ENCODE measurements at regions not wholly inside any gene's neighbourhood (a gene's known extent, or its start where the extent isn't known, plus 50 kb on each side); places are given as distances from the start of the nearest gene placed in this dataset.

DNA sequence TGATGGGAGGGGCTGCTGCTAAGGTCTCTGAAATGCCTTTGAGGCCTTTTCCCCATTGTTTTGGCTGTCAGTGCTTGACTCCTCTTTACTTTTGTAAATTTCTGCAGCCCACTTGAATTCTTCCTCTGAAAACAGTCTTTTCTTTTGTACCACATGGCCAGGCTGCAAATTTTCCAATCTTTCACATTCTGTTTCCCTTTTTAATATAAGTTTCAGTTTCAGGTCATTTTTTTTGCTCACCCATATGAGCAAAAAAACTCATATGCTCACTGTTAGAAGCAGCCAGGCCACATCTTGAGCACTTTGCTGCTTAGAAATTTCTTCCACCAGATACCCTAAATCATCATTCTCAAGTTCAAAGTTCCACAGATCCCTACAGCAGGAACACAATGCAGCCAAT, 234.6 kb upstream of the ADRA1B start (continued):
- TF ChIP-seq, protein P1, sequence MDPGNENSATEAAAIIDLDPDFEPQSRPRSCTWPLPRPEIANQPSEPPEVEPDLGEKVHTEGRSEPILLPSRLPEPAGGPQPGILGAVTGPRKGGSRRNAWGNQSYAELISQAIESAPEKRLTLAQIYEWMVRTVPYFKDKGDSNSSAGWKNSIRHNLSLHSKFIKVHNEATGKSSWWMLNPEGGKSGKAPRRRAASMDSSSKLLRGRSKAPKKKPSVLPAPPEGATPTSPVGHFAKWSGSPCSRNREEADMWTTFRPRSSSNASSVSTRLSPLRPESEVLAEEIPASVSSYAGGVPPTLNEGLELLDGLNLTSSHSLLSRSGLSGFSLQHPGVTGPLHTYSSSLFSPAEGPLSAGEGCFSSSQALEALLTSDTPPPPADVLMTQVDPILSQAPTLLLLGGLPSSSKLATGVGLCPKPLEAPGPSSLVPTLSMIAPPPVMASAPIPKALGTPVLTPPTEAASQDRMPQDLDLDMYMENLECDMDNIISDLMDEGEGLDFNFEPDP (CRISPR knock-in tag; IDR thresholded peaks at IDR 0.05) = no peak
- TF ChIP-seq XRCC5 (IDR thresholded peaks at IDR 0.05; ENCODE audit: low read depth, low read length) (no peak), ELF1 (tag; IDR thresholded peaks at IDR 0.05) (no peak), ZNF23 (CRISPR knock-in tag; IDR thresholded peaks at IDR 0.05) (no peak), CAMTA2 (CRISPR knock-in tag; conservative IDR thresholded peaks at IDR 0.05) (no peak), EWSR1 (IDR thresholded peaks at IDR 0.05; ENCODE audit: borderline replicate concordance, low read depth, partially characterized antibody) (no peak), KDM4B (IDR thresholded peaks at IDR 0.05; ENCODE audit: borderline replicate concordance in 2 of 2, low read depth in 1 of 2) (no peak)

DNA sequence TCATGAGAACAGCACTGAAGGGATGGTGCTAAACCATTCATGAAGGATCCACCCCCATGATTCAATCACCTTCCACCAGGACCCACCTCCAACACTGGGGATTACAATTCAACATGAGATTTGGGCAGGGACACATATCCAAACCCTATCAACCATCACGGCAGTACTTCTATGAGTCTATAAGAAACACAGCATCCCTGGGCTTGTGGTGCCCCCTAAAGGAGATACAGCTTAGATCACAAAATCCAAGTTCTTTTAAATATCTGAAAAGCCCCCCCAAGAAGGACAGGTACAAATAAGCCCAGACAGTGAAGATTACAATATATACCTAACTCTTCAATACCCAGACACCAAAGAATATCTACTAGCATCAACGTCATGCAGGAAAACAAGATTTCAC, 233.7 kb upstream of the ADRA1B start:
- in situ Hi-C loops (cut with MboI) (no loop called here), intact Hi-C loops (cut with micrococcal nuclease) (loop anchor here (2.0 to 5.0 kb wide), 2 partner anchors 166 to 240 kb away; no protein-coding TSS in a partner anchor)
- no peak overlapping the region for H3K4me2 ChIP-seq (ENCODE audit: insufficient read depth, low read length)
- no peaks in the 10 kb centered on the region for H3K9me1 ChIP-seq (ENCODE audit: control insufficient read depth, insufficient read depth, low read length)
- no peak overlapping the region for H3K4me3 ChIP-seq
- no peak overlapping the region for H2AFZ ChIP-seq (ENCODE audit: low read depth, low read length)
- POLR2A ChIA-PET = no interaction called here
- H3K27me3 ChIP-seq (ENCODE audit: control insufficient read depth in 2 of 2, insufficient read depth in 2 of 2, low read length in 2 of 2) = no peaks in the 10 kb centered on the region
- no peak overlapping the region for H3K27ac ChIP-seq (ENCODE audit: extremely low read depth, low read depth, low read length)
- ATAC-seq = no peak
- H3K4me1 ChIP-seq (replicated peaks in 1 of 2; ENCODE audit: control insufficient read depth in 2 of 2, insufficient read depth in 2 of 2, low read length in 2 of 2) = no peaks in the 10 kb centered on the region
- WGBS (ENCODE audit: insufficient coverage, low coverage, missing lambda C conversion rate) = 0% methylated on average over 2 of the region's 2 CpGs
- H4K20me1 ChIP-seq (replicated peaks; ENCODE audit: control insufficient read depth, insufficient read depth, low read length) = no peaks in the 10 kb centered on the region
- CTCF ChIA-PET (ENCODE audit: low intra/inter-chr PET ratio) = no interaction called here
- no peaks in the 10 kb centered on the region for H3K79me2 ChIP-seq (ENCODE audit: control insufficient read depth, insufficient read depth, low read length)
- no TSS peak for BruUV-seq (replicated peaks)
- FAIRE-seq = no peak
- DNase-seq (ENCODE audit: extremely low read depth in 1 of 4, low spot score in 3 of 4) = no peak
- no peaks in the 10 kb centered on the region for H3K9me3 ChIP-seq (replicated peaks; ENCODE audit: control insufficient read depth, insufficient read depth, low read depth, low read length)
- no peaks in the 10 kb centered on the region for H3K36me3 ChIP-seq (ENCODE audit: control insufficient read depth, insufficient read depth, low read length)
- no peak overlapping the region for H3K9ac ChIP-seq (ENCODE audit: insufficient read depth in 1 of 2, low read depth in 2 of 2, low read length in 2 of 2)
- TF ChIP-seq MCM2 (IDR thresholded peaks at IDR 0.05; ENCODE audit: low read depth) (no peak), ZNF174 (CRISPR knock-in tag; IDR thresholded peaks at IDR 0.05) (no peak), ZZZ3 (IDR thresholded peaks at IDR 0.05) (no peak)
- TF ChIP-seq, protein P2, sequence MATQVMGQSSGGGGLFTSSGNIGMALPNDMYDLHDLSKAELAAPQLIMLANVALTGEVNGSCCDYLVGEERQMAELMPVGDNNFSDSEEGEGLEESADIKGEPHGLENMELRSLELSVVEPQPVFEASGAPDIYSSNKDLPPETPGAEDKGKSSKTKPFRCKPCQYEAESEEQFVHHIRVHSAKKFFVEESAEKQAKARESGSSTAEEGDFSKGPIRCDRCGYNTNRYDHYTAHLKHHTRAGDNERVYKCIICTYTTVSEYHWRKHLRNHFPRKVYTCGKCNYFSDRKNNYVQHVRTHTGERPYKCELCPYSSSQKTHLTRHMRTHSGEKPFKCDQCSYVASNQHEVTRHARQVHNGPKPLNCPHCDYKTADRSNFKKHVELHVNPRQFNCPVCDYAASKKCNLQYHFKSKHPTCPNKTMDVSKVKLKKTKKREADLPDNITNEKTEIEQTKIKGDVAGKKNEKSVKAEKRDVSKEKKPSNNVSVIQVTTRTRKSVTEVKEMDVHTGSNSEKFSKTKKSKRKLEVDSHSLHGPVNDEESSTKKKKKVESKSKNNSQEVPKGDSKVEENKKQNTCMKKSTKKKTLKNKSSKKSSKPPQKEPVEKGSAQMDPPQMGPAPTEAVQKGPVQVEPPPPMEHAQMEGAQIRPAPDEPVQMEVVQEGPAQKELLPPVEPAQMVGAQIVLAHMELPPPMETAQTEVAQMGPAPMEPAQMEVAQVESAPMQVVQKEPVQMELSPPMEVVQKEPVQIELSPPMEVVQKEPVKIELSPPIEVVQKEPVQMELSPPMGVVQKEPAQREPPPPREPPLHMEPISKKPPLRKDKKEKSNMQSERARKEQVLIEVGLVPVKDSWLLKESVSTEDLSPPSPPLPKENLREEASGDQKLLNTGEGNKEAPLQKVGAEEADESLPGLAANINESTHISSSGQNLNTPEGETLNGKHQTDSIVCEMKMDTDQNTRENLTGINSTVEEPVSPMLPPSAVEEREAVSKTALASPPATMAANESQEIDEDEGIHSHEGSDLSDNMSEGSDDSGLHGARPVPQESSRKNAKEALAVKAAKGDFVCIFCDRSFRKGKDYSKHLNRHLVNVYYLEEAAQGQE (IDR thresholded peaks at IDR 0.05; ENCODE audit: borderline replicate concordance) = peak; percentile 41; the same call in 1 of the 2 replicates
- TF ChIP-seq, protein P2 (CRISPR knock-in tag; IDR thresholded peaks at IDR 0.05; ENCODE audit: low read depth) = no peak
